HG03066 (cell line): ENCODE measurements at regions not wholly inside any gene's neighbourhood (a gene's known extent, or its start where the extent isn't known, plus 50 kb on each side); places are given as distances from the start of the nearest gene placed in this dataset.
"Not testable (repeated sequence)": the region's sequence is repeated elsewhere in the genome, so short reads cannot be mapped to it uniquely, and the experiment has no call there.

Source experiments
- ATAC-seq: cut with Tn5 transposase; IDR thresholded peaks from one replicate; pipeline ENCODE4 v1.9.1; 2021; ENCODE audit warnings: low read depth; ENCODE audit not compliant: unreplicated experiment

GRCh38 chr21:33974513-33975468, 59.2 kb upstream of the ATP5PO start:
- no peak for ATAC-seq

GRCh38 chr21:33973268-33973667, 57.7 kb upstream of the ATP5PO start:
- ATAC-seq: no peak

- ATAC-seq: no peak
Measured at GRCh38 chr21:33972539-33972938, 56.9 kb upstream of the ATP5PO start.

GRCh38 chr21:33971492-33972013, 55.9 kb upstream of the ATP5PO start:
- ATAC-seq: no peak

- ATAC-seq: no peak
Measured at GRCh38 chr21:33969581-33969980, 54.0 kb upstream of the ATP5PO start.

GRCh38 chr21:33968995-33969348, 53.4 kb upstream of the ATP5PO start:
- ATAC-seq: no peak

GRCh38 chr21:33968080-33968994, 52.7 kb upstream of the ATP5PO start:
- no peak for ATAC-seq

- no peak for ATAC-seq
Measured at GRCh38 chr21:33967086-33967571, 51.5 kb upstream of the ATP5PO start.

- ATAC-seq: no peak
Measured at GRCh38 chr21:33966324-33966949, 50.8 kb upstream of the ATP5PO start.

- ATAC-seq: not testable (repeated sequence)
Measured at GRCh38 chr21:33965662-33966061, 50.1 kb upstream of the ATP5PO start.
